ENCODE measurements at regions not wholly inside any gene's neighbourhood (a gene's known extent, or its start where the extent isn't known, plus 50 kb on each side); places are given as distances from the start of the nearest gene placed in this dataset.
"Not testable (repeated sequence)": the region's sequence is repeated elsewhere in the genome, so short reads cannot be mapped to it uniquely, and the experiment has no call there.

DNA sequence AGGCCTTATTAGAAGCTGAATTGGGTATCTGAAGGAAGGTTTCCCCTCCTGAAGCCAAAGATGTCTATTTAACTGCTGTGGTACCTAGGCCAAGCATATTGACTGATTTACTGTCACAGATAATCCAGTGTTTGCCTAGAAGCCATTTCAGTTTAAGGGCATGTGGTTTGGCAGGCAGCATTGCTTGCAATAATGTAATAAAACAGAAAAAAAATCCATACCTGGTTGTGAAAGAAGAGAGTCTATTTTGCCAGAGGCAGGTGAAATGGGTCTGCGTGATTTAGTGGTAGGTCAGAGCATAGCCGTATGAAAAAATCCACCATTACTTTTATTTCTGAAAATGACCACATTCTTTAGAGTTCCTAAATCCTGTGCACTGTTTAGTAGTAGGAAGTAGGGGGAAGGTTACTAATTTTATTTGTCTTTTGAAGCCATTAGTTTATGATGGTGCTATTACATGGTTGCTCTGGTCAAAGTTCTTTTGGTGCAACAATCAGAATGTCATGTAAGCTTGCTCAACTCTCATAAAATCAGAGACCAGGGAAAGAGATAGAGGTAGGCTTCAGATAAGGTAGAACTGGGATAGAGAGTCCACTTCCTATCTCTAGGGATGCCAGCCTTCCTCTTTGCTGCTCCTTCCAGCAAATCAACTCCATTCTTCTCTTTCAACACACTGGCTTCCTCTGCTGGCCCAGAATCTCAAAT, 343.4 kb downstream of the GPD2 start:
- no peak overlapping the region for H3K4me3 ChIP-seq
- CTCF ChIA-PET = interaction anchor here (1.2 kb wide), 1 partner anchor 10 kb away, joined by 4 read pairs; no protein-coding TSS in a partner anchor
- TF ChIP-seq CBX8 (IDR thresholded peaks at IDR 0.05) (no peak), ZSCAN20 (CRISPR knock-in tag; IDR thresholded peaks at IDR 0.05) (no peak), EP300 (IDR thresholded peaks at IDR 0.05) (no peak), CBX2 (IDR thresholded peaks at IDR 0.05; ENCODE audit: borderline replicate concordance, low read depth) (no peak), ZC3H11A (IDR thresholded peaks at IDR 0.05) (no peak), EHMT2 (IDR thresholded peaks at IDR 0.05; ENCODE audit: low read depth) (no peak), RCOR1 (IDR thresholded peaks at IDR 0.05; ENCODE audit: low read depth, low read length) (no peak), KDM1A (IDR thresholded peaks at IDR 0.05; ENCODE audit: low read depth) (no peak), FOXS1 (CRISPR knock-in tag; IDR thresholded peaks at IDR 0.05) (no peak), JUNB (IDR thresholded peaks at IDR 0.05) (no peak), RARB (CRISPR knock-in tag; IDR thresholded peaks at IDR 0.05) (no peak), TP53 (CRISPR knock-in tag; IDR thresholded peaks at IDR 0.05) (no peak), HOXB13 (CRISPR knock-in tag; IDR thresholded peaks at IDR 0.05; ENCODE audit: low read depth) (no peak), MAZ (IDR thresholded peaks at IDR 0.05; ENCODE audit: borderline replicate concordance, low read depth, low read length) (no peak), PHF8 (IDR thresholded peaks at IDR 0.05; ENCODE audit: borderline replicate concordance, low read depth) (no peak), ZFP36 (IDR thresholded peaks at IDR 0.05; ENCODE audit: borderline replicate concordance, partially characterized antibody) (no peak), MYC (IDR thresholded peaks at IDR 0.05; ENCODE audit: borderline replicate concordance, low read length) (no peak)
- TF ChIP-seq, protein P1, sequence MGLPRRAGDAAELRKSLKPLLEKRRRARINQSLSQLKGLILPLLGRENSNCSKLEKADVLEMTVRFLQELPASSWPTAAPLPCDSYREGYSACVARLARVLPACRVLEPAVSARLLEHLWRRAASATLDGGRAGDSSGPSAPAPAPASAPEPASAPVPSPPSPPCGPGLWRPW (IDR thresholded peaks at IDR 0.05) = no peak
- POLR2A ChIA-PET = interaction anchor here (0.7 kb wide), 1 partner anchor 425 kb away, joined by 4 read pairs; no protein-coding TSS in a partner anchor
- H3K4me2 ChIP-seq = no peak overlapping the region
- DNase-seq (ENCODE audit: low read depth in 1 of 2, low spot score in 1 of 2) = no peak
- WGBS (ENCODE audit: missing lambda C conversion rate) = 84% methylated on average over 2 of the region's 2 CpGs
- FAIRE-seq = no peak
- H3K27ac ChIP-seq = no peak overlapping the region
- no peaks in the 10 kb centered on the region for H3K9me3 ChIP-seq
- H3K4me1 ChIP-seq = no peaks in the 10 kb centered on the region
- no peak for ATAC-seq

DNA sequence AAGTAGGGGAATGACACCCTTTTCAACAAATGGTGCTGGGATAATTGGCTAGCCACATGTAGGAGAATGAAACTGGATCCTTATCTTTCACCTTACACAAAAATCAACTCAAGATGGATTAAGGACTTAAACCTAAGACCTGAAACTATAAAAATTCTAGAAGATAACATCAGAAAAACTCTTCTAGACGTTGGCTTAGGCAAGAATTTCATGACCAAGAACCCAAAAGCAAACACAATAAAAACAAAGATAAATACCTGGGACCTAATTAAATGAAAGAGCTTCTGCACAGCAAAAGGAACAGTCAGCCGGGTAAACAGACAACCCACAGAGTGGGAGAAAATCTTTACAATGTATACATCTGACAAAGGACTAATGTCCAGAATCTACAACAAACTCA, 345.5 kb downstream of the GPD2 start:
- H3K4me1 ChIP-seq, POLR2A ChIA-PET: not testable (repeated sequence)

DNA sequence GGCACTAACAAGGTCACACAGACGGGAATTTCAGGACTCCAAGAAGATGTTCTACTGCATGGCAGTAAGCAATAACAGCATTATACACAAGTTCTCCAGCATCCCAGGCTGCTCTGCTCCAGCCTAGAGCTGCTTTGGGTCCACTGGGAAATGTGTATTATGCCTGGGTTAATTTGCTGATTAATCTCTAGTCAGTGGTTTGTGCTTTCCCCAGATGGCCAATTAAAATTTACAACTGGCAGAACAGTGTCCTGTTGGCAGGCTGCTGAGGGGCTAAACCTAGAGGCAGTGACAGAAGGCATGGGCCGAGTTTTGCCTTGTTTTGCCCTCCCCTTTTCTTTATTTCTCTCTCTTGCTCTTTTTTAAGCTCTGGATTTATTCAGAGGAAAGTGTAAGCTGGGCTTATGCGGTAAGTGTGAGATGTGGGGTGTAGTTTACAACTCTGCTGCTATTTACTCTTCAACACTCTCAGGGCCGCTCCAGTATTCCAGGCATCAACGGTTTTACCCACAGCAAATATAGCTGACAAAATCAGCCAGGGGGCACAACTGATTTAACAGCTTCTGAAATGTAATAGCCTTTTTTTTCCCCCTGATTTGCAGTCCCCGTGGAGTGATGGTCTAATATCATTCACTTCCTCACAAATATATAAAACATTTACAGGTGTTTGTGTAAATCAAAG, 348.0 kb downstream of the GPD2 start:
- no peak overlapping the region for H3K27ac ChIP-seq
- no peak for DNase-seq (ENCODE audit: low read depth in 1 of 2, low spot score in 1 of 2)
- no peak overlapping the region for H3K4me3 ChIP-seq
- no peak for ATAC-seq
- ChIA-PET CTCF (no interaction called here), POLR2A (no interaction called here)
- TF ChIP-seq TFCP2L1 (CRISPR knock-in tag; IDR thresholded peaks at IDR 0.05) = no peak
- TF ChIP-seq HOXB5 (CRISPR knock-in tag; IDR thresholded peaks at IDR 0.05) = no peak
- no peak for TF ChIP-seq NR3C1 (IDR thresholded peaks at IDR 0.05)
- TF ChIP-seq MAFK (IDR thresholded peaks at IDR 0.05; ENCODE audit: partially characterized antibody) = no peak
- no peak for TF ChIP-seq EHF (CRISPR knock-in tag; IDR thresholded peaks at IDR 0.05)
- TF ChIP-seq CEBPB (IDR thresholded peaks at IDR 0.05) = no peak
- no peak for TF ChIP-seq CHD4 (IDR thresholded peaks at IDR 0.05; ENCODE audit: borderline replicate concordance)
- TF ChIP-seq RCOR1 (IDR thresholded peaks at IDR 0.05; ENCODE audit: low read depth, low read length) = no peak
- TF ChIP-seq RNF2 (IDR thresholded peaks at IDR 0.05; ENCODE audit: borderline replicate concordance, low read depth) = no peak
- no peak for TF ChIP-seq NPAS2 (CRISPR knock-in tag; IDR thresholded peaks at IDR 0.05; ENCODE audit: borderline replicate concordance)
- TF ChIP-seq, protein P2, sequence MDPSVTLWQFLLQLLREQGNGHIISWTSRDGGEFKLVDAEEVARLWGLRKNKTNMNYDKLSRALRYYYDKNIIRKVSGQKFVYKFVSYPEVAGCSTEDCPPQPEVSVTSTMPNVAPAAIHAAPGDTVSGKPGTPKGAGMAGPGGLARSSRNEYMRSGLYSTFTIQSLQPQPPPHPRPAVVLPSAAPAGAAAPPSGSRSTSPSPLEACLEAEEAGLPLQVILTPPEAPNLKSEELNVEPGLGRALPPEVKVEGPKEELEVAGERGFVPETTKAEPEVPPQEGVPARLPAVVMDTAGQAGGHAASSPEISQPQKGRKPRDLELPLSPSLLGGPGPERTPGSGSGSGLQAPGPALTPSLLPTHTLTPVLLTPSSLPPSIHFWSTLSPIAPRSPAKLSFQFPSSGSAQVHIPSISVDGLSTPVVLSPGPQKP (IDR thresholded peaks at IDR 0.05; ENCODE audit: low read depth, low read length) = no peak
- TF ChIP-seq, protein P3, sequence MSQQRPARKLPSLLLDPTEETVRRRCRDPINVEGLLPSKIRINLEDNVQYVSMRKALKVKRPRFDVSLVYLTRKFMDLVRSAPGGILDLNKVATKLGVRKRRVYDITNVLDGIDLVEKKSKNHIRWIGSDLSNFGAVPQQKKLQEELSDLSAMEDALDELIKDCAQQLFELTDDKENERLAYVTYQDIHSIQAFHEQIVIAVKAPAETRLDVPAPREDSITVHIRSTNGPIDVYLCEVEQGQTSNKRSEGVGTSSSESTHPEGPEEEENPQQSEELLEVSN (IDR thresholded peaks at IDR 0.05; ENCODE audit: borderline replicate concordance, low read depth) = no peak
- TF ChIP-seq, protein P4, sequence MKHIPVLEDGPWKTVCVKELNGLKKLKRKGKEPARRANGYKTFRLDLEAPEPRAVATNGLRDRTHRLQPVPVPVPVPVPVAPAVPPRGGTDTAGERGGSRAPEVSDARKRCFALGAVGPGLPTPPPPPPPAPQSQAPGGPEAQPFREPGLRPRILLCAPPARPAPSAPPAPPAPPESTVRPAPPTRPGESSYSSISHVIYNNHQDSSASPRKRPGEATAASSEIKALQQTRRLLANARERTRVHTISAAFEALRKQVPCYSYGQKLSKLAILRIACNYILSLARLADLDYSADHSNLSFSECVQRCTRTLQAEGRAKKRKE (CRISPR knock-in tag; IDR thresholded peaks at IDR 0.05; ENCODE audit: low read depth) = no peak
- 49% methylated on average over 6 of the region's 6 CpGs for WGBS (ENCODE audit: missing lambda C conversion rate)
- no peaks in the 10 kb centered on the region for H3K4me1 ChIP-seq
- H3K4me2 ChIP-seq = no peak overlapping the region
- no peaks in the 10 kb centered on the region for H3K9me3 ChIP-seq
- no peak for FAIRE-seq

More for the DNA sequence above, 345.5 kb downstream of the GPD2 start:
- H3K4me2 ChIP-seq; H3K27ac ChIP-seq; H3K4me3 ChIP-seq; CTCF ChIA-PET; H3K9me3 ChIP-seq; DNase-seq (ENCODE audit: low read depth in 1 of 2, low spot score in 1 of 2); FAIRE-seq; ATAC-seq: not testable (repeated sequence)
- WGBS (ENCODE audit: missing lambda C conversion rate) = 19% methylated on average over 2 of the region's 2 CpGs

All from A549 (cell line).